ENCODE measurements at regions not wholly inside any gene's neighbourhood (a gene's known extent, or its start where the extent isn't known, plus 50 kb on each side); places are given as distances from the start of the nearest gene placed in this dataset.

DNA sequence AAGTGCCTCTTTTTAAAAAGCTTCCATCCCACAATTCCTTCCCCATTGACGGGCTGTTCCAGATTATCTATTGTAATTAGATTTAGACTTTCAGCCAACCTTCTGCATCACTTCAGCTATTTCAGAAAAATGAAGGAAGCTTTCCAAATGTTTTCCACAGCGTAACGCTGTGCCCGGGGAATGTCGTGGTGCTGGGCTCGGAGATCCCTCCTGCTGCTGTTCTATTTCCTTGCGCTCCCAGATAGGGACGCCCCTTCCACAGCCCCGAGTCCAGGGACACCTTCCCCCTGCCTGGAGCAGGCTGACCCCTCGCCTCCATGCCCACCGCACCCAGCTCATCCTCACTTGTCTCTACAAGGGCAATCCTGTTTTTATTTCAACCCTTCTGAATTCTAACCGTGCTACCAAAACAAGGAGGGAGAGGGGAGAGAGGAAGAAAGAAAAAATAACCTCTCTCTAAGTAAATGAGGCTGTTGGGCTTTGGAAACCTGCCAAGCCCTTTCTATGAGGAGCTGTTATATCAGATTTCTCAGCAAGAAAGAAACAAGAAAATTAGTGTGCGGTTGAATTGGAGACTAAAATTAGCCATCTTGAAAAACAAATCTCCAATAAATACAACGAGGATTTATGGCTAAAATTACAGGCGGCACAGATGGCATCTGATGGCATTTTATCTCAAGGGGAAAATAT lies 366.9 kb downstream of the BRD1 start:
- Histone ChIP-seq H3K27me3 (ENCODE audit: control insufficient read depth, low read length) (no peaks in the 10 kb centered on the region), H3K27ac (ENCODE audit: low read depth, low read length) (no peak overlapping the region), H3K9me2 (replicated peaks; ENCODE audit: control insufficient read depth, low read length) (no peaks in the 10 kb centered on the region), H3K36me3 (ENCODE audit: control insufficient read depth, low read length) (no peaks in the 10 kb centered on the region), H3K4me2 (ENCODE audit: low read length) (peak overlapping the region; percentile 59), H3K4me1 (ENCODE audit: control insufficient read depth, low read length) (peaks cover 29% of the 10 kb centered on the region), H4K20me1 (ENCODE audit: control insufficient read depth, insufficient read depth, low read depth, low read length) (no peaks in the 10 kb centered on the region), H3K9me3 (ENCODE audit: control insufficient read depth, insufficient read depth, low read length) (no peaks in the 10 kb centered on the region), H3F3A (ENCODE audit: control insufficient read depth, insufficient read depth) (no peaks in the 10 kb centered on the region), H3K79me2 (ENCODE audit: control insufficient read depth, low read length) (no peaks in the 10 kb centered on the region), H3K4me3 (ENCODE audit: low read length) (peak overlapping the region; percentile 35)
- no peak for TF ChIP-seq EZH2phosphoT487 (IDR thresholded peaks at IDR 0.05; ENCODE audit: borderline replicate concordance, low read length)
- TF ChIP-seq, protein P1, sequence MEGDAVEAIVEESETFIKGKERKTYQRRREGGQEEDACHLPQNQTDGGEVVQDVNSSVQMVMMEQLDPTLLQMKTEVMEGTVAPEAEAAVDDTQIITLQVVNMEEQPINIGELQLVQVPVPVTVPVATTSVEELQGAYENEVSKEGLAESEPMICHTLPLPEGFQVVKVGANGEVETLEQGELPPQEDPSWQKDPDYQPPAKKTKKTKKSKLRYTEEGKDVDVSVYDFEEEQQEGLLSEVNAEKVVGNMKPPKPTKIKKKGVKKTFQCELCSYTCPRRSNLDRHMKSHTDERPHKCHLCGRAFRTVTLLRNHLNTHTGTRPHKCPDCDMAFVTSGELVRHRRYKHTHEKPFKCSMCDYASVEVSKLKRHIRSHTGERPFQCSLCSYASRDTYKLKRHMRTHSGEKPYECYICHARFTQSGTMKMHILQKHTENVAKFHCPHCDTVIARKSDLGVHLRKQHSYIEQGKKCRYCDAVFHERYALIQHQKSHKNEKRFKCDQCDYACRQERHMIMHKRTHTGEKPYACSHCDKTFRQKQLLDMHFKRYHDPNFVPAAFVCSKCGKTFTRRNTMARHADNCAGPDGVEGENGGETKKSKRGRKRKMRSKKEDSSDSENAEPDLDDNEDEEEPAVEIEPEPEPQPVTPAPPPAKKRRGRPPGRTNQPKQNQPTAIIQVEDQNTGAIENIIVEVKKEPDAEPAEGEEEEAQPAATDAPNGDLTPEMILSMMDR (IDR thresholded peaks at IDR 0.05; ENCODE audit: low read depth, low read length, poor library complexity, severe bottlenecking): no peak

DNA sequence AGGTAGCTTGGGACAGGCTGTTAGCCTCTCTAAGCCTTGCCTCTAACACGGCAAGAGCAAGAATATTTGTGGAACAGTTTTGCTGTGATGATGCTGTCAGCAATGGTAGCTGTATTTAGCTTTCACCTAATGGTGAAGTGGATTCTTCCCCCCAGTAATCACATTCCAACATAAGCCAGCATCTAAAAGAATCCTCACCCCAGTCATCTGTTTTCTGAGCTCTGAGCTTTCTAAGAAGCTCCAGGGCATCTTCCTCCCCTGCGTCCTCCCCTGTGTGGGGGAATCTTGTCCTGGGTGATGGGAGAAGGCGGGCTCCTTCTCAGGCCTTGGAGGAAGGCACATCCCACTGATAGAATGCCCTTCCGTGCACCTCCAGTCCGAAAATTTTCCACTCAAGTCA lies 367.6 kb downstream of the BRD1 start:
- no peak overlapping the region for H3K27ac ChIP-seq (ENCODE audit: low read depth, low read length)
- H3K36me3 ChIP-seq (ENCODE audit: control insufficient read depth, low read length): no peaks in the 10 kb centered on the region
- H3K4me3 ChIP-seq (ENCODE audit: low read length): no peak overlapping the region
- no peaks in the 10 kb centered on the region for H3K9me2 ChIP-seq (replicated peaks; ENCODE audit: control insufficient read depth, low read length)
- H3K4me1 ChIP-seq (ENCODE audit: control insufficient read depth, low read length): peaks cover 29% of the 10 kb centered on the region
- no peak for TF ChIP-seq EZH2phosphoT487 (IDR thresholded peaks at IDR 0.05; ENCODE audit: borderline replicate concordance, low read length)
- TF ChIP-seq, protein P1 (IDR thresholded peaks at IDR 0.05; ENCODE audit: low read depth, low read length, poor library complexity, severe bottlenecking): no peak
- H3K9me3 ChIP-seq (ENCODE audit: control insufficient read depth, insufficient read depth, low read length): no peaks in the 10 kb centered on the region
- H3K27me3 ChIP-seq (ENCODE audit: control insufficient read depth, low read length): no peaks in the 10 kb centered on the region
- H3K4me2 ChIP-seq (ENCODE audit: low read length): peak overlapping the region; percentile 59; the same call in 1 of the 2 replicates
- H3F3A ChIP-seq (ENCODE audit: control insufficient read depth, insufficient read depth): no peaks in the 10 kb centered on the region
- no peaks in the 10 kb centered on the region for H3K79me2 ChIP-seq (ENCODE audit: control insufficient read depth, low read length)
- no peaks in the 10 kb centered on the region for H4K20me1 ChIP-seq (ENCODE audit: control insufficient read depth, insufficient read depth, low read depth, low read length)

DNA sequence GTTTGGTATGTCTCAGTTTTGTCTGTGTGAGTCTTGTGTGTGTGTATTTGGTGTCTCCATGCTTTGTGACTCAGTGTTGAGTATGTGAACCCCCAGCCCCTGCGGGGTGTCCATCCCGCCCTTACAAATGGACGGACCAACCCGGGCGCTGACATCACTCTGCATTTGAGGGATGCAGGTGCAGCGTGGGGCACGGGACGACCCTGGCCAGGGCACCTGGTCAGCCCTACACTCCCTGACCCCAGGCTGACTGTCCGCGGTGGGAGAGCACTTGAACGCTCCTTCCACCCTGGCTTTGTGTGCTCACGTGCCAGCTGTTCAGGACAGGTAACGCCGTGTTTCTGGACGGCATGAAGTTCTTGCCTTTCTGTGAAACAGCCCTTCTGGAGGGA lies 369.0 kb downstream of the BRD1 start:
- Histone ChIP-seq H3K27me3 (ENCODE audit: control insufficient read depth, low read length) (no peaks in the 10 kb centered on the region), H3K36me3 (ENCODE audit: control insufficient read depth, low read length) (no peaks in the 10 kb centered on the region), H3F3A (ENCODE audit: control insufficient read depth, insufficient read depth) (no peaks in the 10 kb centered on the region), H3K27ac (ENCODE audit: low read depth, low read length) (no peak overlapping the region), H3K9me3 (ENCODE audit: control insufficient read depth, insufficient read depth, low read length) (no peaks in the 10 kb centered on the region), H3K4me3 (ENCODE audit: low read length) (no peak overlapping the region), H3K4me1 (ENCODE audit: control insufficient read depth, low read length) (peaks cover 29% of the 10 kb centered on the region), H3K4me2 (ENCODE audit: low read length) (no peak overlapping the region), H3K79me2 (ENCODE audit: control insufficient read depth, low read length) (no peaks in the 10 kb centered on the region), H3K9me2 (replicated peaks; ENCODE audit: control insufficient read depth, low read length) (no peaks in the 10 kb centered on the region), H4K20me1 (ENCODE audit: control insufficient read depth, insufficient read depth, low read depth, low read length) (no peaks in the 10 kb centered on the region)
- TF ChIP-seq EZH2phosphoT487 (IDR thresholded peaks at IDR 0.05; ENCODE audit: borderline replicate concordance, low read length): no peak
- TF ChIP-seq, protein P1 (IDR thresholded peaks at IDR 0.05; ENCODE audit: low read depth, low read length, poor library complexity, severe bottlenecking): no peak
